ENCODE measurements at regions not wholly inside any gene's neighbourhood (a gene's known extent, or its start where the extent isn't known, plus 50 kb on each side); places are given as distances from the start of the nearest gene placed in this dataset.

DNA sequence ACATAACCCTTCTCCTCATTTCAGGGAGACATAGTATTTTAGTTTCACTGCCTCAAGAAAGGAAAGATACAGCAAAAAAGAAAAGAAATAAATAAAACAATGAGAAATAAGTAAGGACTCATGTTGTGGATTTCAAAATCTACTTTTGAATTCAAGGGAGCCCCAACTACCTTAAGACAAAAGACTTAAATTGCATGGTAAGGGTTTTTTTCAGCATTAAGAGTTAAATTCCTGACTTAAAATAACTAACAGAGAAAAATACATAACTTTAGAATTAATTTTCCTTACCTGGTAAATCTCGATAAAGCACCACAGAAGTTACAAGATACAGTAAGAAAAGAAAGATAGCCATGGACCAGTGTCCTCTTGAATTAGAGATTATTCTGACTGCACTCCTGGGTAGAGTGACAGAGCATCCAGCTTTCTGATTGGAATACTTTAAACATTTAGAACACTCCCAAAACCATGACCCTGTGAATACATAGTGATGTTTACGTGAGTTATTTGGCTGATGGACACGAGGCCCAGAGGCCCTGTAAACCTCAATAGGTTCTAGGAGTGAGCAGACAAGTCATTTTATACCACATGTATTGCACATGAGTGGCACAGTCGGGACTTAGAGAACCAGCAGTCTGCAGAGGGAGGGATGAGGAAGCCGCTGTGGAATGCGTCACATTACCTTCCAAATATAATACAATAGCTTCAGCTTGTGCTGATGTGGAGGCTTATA lies 292.5 kb upstream of the SEMA3C start:
- Histone ChIP-seq H3K79me2 (ENCODE audit: control insufficient read depth, insufficient read depth, low read length) (no peaks in the 10 kb centered on the region), H3K4me2 (ENCODE audit: insufficient read depth, low read length) (peak overlapping the region; percentile 6), H3K4me3 (replicated peaks in 1 of 3; ENCODE audit: insufficient read depth in 1 of 3, low read depth in 1 of 3, low read length in 3 of 3) (no peak overlapping the region), H2AFZ (ENCODE audit: low read depth, low read length) (peak overlapping the region; percentile 70), H3K9me1 (replicated peaks; ENCODE audit: control insufficient read depth, extremely low read depth, insufficient read depth, low read length) (no peaks in the 10 kb centered on the region), H3K27ac (ENCODE audit: insufficient read depth, low read depth, low read length) (no peak overlapping the region), H3K36me3 (ENCODE audit: control insufficient read depth in 2 of 2, extremely low read depth in 1 of 2, insufficient read depth in 2 of 2, low read length in 2 of 2) (no peaks in the 10 kb centered on the region), H3K4me1 (ENCODE audit: control insufficient read depth, extremely low read depth, insufficient read depth, low read length) (peaks cover 5% of the 10 kb centered on the region), H3K27me3 (ENCODE audit: control insufficient read depth in 2 of 2, insufficient read depth in 2 of 2, low read length in 2 of 2) (no peaks in the 10 kb centered on the region), H3K9ac (replicated peaks; ENCODE audit: extremely low read depth, insufficient read depth, low read length) (no peak overlapping the region), H3K9me3 (replicated peaks; ENCODE audit: control insufficient read depth, insufficient read depth, low read length) (no peaks in the 10 kb centered on the region), H4K20me1 (replicated peaks; ENCODE audit: control insufficient read depth, extremely low read depth, insufficient read depth, low read length) (no peaks in the 10 kb centered on the region)
- ChIA-PET POLR2A (no interaction called here), CTCF (interaction anchor here (1.3 kb wide), 1 partner anchor 1394 kb away, joined by 3 read pairs; no protein-coding TSS in a partner anchor)
- intact Hi-C loops (cut with micrococcal nuclease) = loop anchor here (5.0 kb wide), 1 partner anchor 289 kb away; no protein-coding TSS in a partner anchor
- FAIRE-seq (peak; percentile 24), DNase-seq (ENCODE audit: low read depth, low spot score) (peak; percentile 48)
- dilution Hi-C loops (cut with MboI; ENCODE audit: extremely low pct_ligation_motif_present, low sequenced_read_pairs) = no loop called here
- TF ChIP-seq EZH2 (IDR thresholded peaks at IDR 0.05; ENCODE audit: borderline replicate concordance, low read depth, low read length, severe bottlenecking) (no peak), FOS (IDR thresholded peaks at IDR 0.05; ENCODE audit: borderline replicate concordance, insufficient read depth, low read length) (no peak)
- TF ChIP-seq, protein P1, sequence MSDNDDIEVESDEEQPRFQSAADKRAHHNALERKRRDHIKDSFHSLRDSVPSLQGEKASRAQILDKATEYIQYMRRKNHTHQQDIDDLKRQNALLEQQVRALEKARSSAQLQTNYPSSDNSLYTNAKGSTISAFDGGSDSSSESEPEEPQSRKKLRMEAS (IDR thresholded peaks at IDR 0.05; ENCODE audit: insufficient read depth, insufficient read length) = no peak
- BruUV-seq (replicated peaks) = no TSS peak

DNA sequence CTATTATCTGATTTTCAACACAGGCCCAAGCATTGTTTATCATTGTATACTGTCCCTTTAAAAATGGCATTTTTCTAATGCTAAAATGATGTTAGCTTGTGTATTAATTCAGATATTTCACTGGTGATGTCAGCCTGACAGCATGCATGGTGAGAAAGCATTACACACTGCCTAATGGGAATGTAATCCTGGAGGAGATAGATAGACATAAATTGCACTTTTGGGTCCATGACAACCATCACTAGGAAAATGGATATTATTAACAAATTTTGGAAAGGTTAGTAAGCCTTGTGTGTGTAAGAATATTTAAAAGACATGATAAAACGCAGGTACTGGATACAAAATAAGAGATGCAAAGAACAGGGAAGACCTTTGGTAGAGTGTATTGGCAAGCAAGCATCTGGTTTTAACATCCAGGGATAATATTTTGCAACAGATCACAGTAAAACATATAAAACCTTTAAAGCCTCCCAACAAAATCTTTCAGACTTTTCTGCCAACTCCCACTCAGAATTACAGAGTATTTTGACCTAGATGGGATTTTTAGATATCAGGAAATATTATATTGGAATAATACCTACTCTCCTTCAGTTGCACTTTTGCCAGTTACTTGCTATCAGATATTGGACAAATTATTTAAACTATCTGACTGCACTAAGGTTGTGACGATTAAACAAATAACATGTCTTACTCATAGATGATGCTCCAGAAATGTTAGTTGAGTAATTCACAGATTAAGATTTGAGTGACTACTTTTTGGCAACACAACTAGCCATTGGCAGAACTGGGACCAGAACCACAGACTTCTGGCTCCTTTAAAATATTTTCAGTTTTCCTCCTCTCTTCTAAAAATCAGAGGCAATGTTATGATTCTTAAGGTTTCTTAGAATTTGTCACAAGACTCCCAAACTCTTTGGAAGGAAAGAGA lies 291.6 kb upstream of the SEMA3C start:
- intact Hi-C loops (cut with micrococcal nuclease) = loop anchor here (5.0 kb wide), 1 partner anchor 288 kb away; no protein-coding TSS in a partner anchor
- H3K4me1 ChIP-seq (ENCODE audit: control insufficient read depth, extremely low read depth, insufficient read depth, low read length) = peaks cover 5% of the 10 kb centered on the region
- no peak for DNase-seq (ENCODE audit: low read depth, low spot score)
- H3K4me3 ChIP-seq (replicated peaks in 1 of 3; ENCODE audit: insufficient read depth in 1 of 3, low read depth in 1 of 3, low read length in 3 of 3) = no peak overlapping the region
- CTCF ChIA-PET = interaction anchor here (0.7 kb wide), 1 partner anchor 9 kb away, joined by 3 read pairs; no protein-coding TSS in a partner anchor
- no peak overlapping the region for H2AFZ ChIP-seq (ENCODE audit: low read depth, low read length)
- no peaks in the 10 kb centered on the region for H4K20me1 ChIP-seq (replicated peaks; ENCODE audit: control insufficient read depth, extremely low read depth, insufficient read depth, low read length)
- H3K27ac ChIP-seq (ENCODE audit: insufficient read depth, low read depth, low read length) = no peak overlapping the region
- POLR2A ChIA-PET = no interaction called here
- TF ChIP-seq POLR2AphosphoS5 (IDR thresholded peaks at IDR 0.05; ENCODE audit: insufficient read depth, low read depth, low read length) (no peak), POLR2A (IDR thresholded peaks at IDR 0.05; ENCODE audit: low read depth, low read length) (no peak), FOS (IDR thresholded peaks at IDR 0.05; ENCODE audit: borderline replicate concordance, insufficient read depth, low read length) (no peak)
- TF ChIP-seq, protein P1 (IDR thresholded peaks at IDR 0.05; ENCODE audit: insufficient read depth, insufficient read length) = no peak
- TF ChIP-seq, protein P2, sequence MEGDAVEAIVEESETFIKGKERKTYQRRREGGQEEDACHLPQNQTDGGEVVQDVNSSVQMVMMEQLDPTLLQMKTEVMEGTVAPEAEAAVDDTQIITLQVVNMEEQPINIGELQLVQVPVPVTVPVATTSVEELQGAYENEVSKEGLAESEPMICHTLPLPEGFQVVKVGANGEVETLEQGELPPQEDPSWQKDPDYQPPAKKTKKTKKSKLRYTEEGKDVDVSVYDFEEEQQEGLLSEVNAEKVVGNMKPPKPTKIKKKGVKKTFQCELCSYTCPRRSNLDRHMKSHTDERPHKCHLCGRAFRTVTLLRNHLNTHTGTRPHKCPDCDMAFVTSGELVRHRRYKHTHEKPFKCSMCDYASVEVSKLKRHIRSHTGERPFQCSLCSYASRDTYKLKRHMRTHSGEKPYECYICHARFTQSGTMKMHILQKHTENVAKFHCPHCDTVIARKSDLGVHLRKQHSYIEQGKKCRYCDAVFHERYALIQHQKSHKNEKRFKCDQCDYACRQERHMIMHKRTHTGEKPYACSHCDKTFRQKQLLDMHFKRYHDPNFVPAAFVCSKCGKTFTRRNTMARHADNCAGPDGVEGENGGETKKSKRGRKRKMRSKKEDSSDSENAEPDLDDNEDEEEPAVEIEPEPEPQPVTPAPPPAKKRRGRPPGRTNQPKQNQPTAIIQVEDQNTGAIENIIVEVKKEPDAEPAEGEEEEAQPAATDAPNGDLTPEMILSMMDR (IDR thresholded peaks at IDR 0.05; ENCODE audit: extremely low read depth in 1 of 2, insufficient read depth in 1 of 2, low read depth in 1 of 2, low read length in 2 of 2) = no peak
- no peak overlapping the region for H3K9ac ChIP-seq (replicated peaks; ENCODE audit: extremely low read depth, insufficient read depth, low read length)
- H3K79me2 ChIP-seq (ENCODE audit: control insufficient read depth, insufficient read depth, low read length) = no peaks in the 10 kb centered on the region
- no peaks in the 10 kb centered on the region for H3K9me1 ChIP-seq (replicated peaks; ENCODE audit: control insufficient read depth, extremely low read depth, insufficient read depth, low read length)
- no peak overlapping the region for H3K4me2 ChIP-seq (ENCODE audit: insufficient read depth, low read length)
- no peaks in the 10 kb centered on the region for H3K27me3 ChIP-seq (ENCODE audit: control insufficient read depth in 2 of 2, insufficient read depth in 2 of 2, low read length in 2 of 2)
- no peaks in the 10 kb centered on the region for H3K9me3 ChIP-seq (replicated peaks; ENCODE audit: control insufficient read depth, insufficient read depth, low read length)
- no peaks in the 10 kb centered on the region for H3K36me3 ChIP-seq (ENCODE audit: control insufficient read depth in 2 of 2, extremely low read depth in 1 of 2, insufficient read depth in 2 of 2, low read length in 2 of 2)
- no peak for FAIRE-seq
- dilution Hi-C loops (cut with MboI; ENCODE audit: extremely low pct_ligation_motif_present, low sequenced_read_pairs) = no loop called here
- BruUV-seq (replicated peaks) = no TSS peak
